Hepatocyte (in vitro differentiated cells): ENCODE measurements at regions not wholly inside any gene's neighbourhood (a gene's known extent, or its start where the extent isn't known, plus 50 kb on each side); places are given as distances from the start of the nearest gene placed in this dataset.

ENCODE experiments used
- DNase-seq: peaks from one replicate; pipeline ENCODE4 v3.0.0-alpha.2; 2016; ENCODE audit warnings: low spot score
- H2AFZ ChIP-seq: fragments of 200-600 bp; sonication (generic); 2 replicates; pipeline ENCODE4 v1.6.0; 2016; ENCODE audit warnings: antibody characterized with exemption, mild to moderate bottlenecking
- H3K27ac ChIP-seq: fragments of 200-600 bp; sonication (generic); 2 replicates; pipeline ENCODE4 v1.5.1; 2016; ENCODE audit warnings: mild to moderate bottlenecking
- H3K27me3 ChIP-seq: fragments of 200-600 bp; sonication (generic); 2 replicates; pipeline ENCODE4 v1.6.1; 2016
- H3K36me3 ChIP-seq: fragments of 200-600 bp; sonication (generic); replicated peaks from 2 replicates; pipeline ENCODE4 v1.5.1; 2016; ENCODE audit warnings: low read depth; ENCODE audit not compliant: insufficient read depth
- H3K4me1 ChIP-seq: fragments of 200-600 bp; sonication (generic); 2 replicates; pipeline ENCODE4 v1.5.1; 2016; ENCODE audit warnings: mild to moderate bottlenecking, moderate library complexity; ENCODE audit not compliant: insufficient read depth
- H3K4me2 ChIP-seq: fragments of 200-600 bp; sonication (generic); 2 replicates; pipeline ENCODE4 v1.6.0; 2016
- H3K4me3 ChIP-seq: fragments of 200-600 bp; sonication (generic); 2 replicates; pipeline ENCODE4 v1.5.1; 2016; ENCODE audit warnings: mild to moderate bottlenecking
- H3K79me2 ChIP-seq: fragments of 200-600 bp; sonication (generic); 2 replicates; pipeline ENCODE4 v1.6.0; 2017; ENCODE audit warnings: mild to moderate bottlenecking
- H3K9me2 ChIP-seq: fragments of 200-600 bp; sonication (generic); replicated peaks from 2 replicates; pipeline ENCODE4 v1.6.0; 2017; ENCODE audit warnings: mild to moderate bottlenecking; ENCODE audit not compliant: insufficient read depth
- H3K9me3 ChIP-seq: fragments of 200-600 bp; sonication (generic); 2 replicates; pipeline ENCODE4 v1.5.1; 2016; ENCODE audit warnings: low read depth, mild to moderate bottlenecking
- H4K20me1 ChIP-seq: fragments of 200-600 bp; sonication (generic); 2 replicates; pipeline ENCODE4 v1.6.0; 2016; ENCODE audit warnings: mild to moderate bottlenecking; ENCODE audit not compliant: insufficient read depth, poor library complexity, severe bottlenecking
- EZH2 ChIP-seq: fragments of 200-600 bp; sonication (generic); IDR thresholded peaks from 2 replicates; pipeline ENCODE4 v1.6.1; 2016; ENCODE audit warnings: antibody characterized with exemption, mild to moderate bottlenecking, borderline replicate concordance
- EZH2phosphoT487 ChIP-seq: fragments of 200-600 bp; sonication (generic); IDR thresholded peaks from one replicate; pipeline ENCODE4 v1.6.1; 2018; ENCODE audit warnings: antibody characterized with exemption, mild to moderate bottlenecking, low read depth, moderate library complexity; ENCODE audit not compliant: unreplicated experiment, severe bottlenecking
- WGBS: methylation state at CpG from one replicate; pipeline ENCODE4 v1.1.6; 2016; ENCODE audit warnings: low lambda C conversion rate; ENCODE audit errors: missing lambda C conversion rate; 5-methylcytosine and 5-hydroxymethylcytosine counted together
- TF ChIP-seq, protein P1 (sequence below): fragments of 200-600 bp; sonication (generic); IDR thresholded peaks from 2 replicates; pipeline ENCODE4 v1.5.1; 2016; ENCODE audit warnings: antibody characterized with exemption, mild to moderate bottlenecking; ENCODE audit not compliant: poor library complexity

DNA sequence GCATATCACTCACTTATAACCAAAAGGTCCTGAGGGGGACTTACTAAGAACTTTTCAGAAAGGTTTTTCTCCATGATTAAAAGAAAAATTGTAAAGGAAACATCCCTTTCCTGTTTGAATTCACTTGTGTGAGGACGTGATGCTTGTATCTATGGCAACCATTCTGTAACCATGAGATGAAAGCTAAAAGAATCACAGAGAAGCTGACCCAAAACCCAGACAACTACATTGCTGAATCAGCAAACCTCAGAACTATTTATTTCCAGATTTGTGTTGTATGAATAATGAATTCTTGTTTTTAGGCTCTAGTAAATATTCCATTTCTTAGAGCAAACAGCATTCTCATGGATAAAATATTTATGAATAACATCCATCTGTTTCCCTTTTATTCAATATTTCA lies 91.2 kb downstream of the RCHY1 start:
- DNase-seq: no peak
- Histone ChIP-seq H3K9me3 (no peaks in the 10 kb centered on the region), H3K36me3 (no peaks in the 10 kb centered on the region), H3K79me2 (no peaks in the 10 kb centered on the region), H4K20me1 (no peaks in the 10 kb centered on the region), H3K4me3 (no peak overlapping the region), H2AFZ (no peak overlapping the region), H3K4me1 (no peaks in the 10 kb centered on the region), H3K9me2 (no peaks in the 10 kb centered on the region), H3K27ac (no peak overlapping the region), H3K27me3 (no peaks in the 10 kb centered on the region), H3K4me2 (no peak overlapping the region)
- TF ChIP-seq, protein P1, sequence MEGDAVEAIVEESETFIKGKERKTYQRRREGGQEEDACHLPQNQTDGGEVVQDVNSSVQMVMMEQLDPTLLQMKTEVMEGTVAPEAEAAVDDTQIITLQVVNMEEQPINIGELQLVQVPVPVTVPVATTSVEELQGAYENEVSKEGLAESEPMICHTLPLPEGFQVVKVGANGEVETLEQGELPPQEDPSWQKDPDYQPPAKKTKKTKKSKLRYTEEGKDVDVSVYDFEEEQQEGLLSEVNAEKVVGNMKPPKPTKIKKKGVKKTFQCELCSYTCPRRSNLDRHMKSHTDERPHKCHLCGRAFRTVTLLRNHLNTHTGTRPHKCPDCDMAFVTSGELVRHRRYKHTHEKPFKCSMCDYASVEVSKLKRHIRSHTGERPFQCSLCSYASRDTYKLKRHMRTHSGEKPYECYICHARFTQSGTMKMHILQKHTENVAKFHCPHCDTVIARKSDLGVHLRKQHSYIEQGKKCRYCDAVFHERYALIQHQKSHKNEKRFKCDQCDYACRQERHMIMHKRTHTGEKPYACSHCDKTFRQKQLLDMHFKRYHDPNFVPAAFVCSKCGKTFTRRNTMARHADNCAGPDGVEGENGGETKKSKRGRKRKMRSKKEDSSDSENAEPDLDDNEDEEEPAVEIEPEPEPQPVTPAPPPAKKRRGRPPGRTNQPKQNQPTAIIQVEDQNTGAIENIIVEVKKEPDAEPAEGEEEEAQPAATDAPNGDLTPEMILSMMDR: no peak
- TF ChIP-seq EZH2phosphoT487 (no peak), EZH2 (no peak)
- WGBS: 86% methylated on average over 1 of the region's 1 CpG

DNA sequence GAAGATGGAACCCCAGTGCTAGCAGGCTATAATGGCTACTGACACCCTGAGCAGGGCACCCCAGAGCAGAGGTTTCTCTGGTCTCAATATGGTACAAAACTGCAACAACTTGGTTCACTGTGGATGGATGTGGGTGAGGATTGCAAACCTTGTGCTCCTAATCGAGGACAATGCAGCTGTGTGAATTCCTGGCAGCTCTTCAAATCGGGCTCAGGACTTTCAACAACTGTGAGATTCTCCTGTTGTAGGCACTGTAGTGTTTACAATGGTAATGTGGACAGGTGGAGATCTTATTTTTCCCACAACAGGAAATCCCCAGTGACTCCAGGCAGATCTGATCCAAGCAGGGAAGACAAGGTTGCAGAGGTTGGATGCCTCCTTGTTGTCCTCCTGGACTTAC lies 101.5 kb downstream of the RCHY1 start:
- Histone ChIP-seq H3K4me1 (no peaks in the 10 kb centered on the region), H3K27ac (no peak overlapping the region), H3K36me3 (no peaks in the 10 kb centered on the region), H3K4me3 (no peak overlapping the region), H3K9me3 (no peaks in the 10 kb centered on the region), H3K9me2 (no peaks in the 10 kb centered on the region), H2AFZ (no peak overlapping the region), H3K27me3 (no peaks in the 10 kb centered on the region), H3K79me2 (no peaks in the 10 kb centered on the region), H3K4me2 (no peak overlapping the region), H4K20me1 (no peaks in the 10 kb centered on the region)
- DNase-seq: no peak
- TF ChIP-seq, protein P1: no peak
- TF ChIP-seq EZH2phosphoT487: no peak
- no peak for TF ChIP-seq EZH2
- 85% methylated on average over 2 of the region's 2 CpGs for WGBS

DNA sequence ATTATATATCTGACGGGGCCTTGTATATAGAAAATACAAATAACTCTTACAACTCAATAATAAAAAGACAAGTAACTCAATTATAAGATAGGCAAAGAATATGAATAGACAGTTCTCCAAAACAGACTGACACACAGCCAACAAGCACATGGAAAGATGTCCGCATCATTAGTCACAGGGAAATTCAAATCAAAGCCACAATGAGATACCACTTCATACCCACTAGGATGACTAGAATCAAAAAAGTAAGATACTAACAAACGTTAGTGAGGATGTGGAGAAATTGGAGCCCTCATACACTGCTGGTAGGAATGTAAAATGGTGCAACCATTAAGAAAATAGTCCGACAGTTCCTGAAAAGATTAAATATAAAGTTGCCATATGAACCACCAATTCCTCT lies 115.7 kb downstream of the RCHY1 start:
- no peak overlapping the region for H3K27ac ChIP-seq
- no peaks in the 10 kb centered on the region for H3K36me3 ChIP-seq
- no peak overlapping the region for H2AFZ ChIP-seq
- no peak for TF ChIP-seq EZH2
- no peak for TF ChIP-seq EZH2phosphoT487
- TF ChIP-seq, protein P1: no peak
- no peaks in the 10 kb centered on the region for H3K27me3 ChIP-seq
- H3K79me2 ChIP-seq: no peaks in the 10 kb centered on the region
- H3K4me3 ChIP-seq: no peak overlapping the region
- H3K9me3 ChIP-seq: no peaks in the 10 kb centered on the region
- DNase-seq: no peak
- 86% methylated on average over 4 of the region's 4 CpGs for WGBS
- no peaks in the 10 kb centered on the region for H4K20me1 ChIP-seq
- H3K4me2 ChIP-seq: no peak overlapping the region
- no peaks in the 10 kb centered on the region for H3K4me1 ChIP-seq
- no peaks in the 10 kb centered on the region for H3K9me2 ChIP-seq
